ENCODE measurements at regions not wholly inside any gene's neighbourhood (a gene's known extent, or its start where the extent isn't known, plus 50 kb on each side); places are given as distances from the start of the nearest gene placed in this dataset.
"Not testable (repeated sequence)": the region's sequence is repeated elsewhere in the genome, so short reads cannot be mapped to it uniquely, and the experiment has no call there.

DNA sequence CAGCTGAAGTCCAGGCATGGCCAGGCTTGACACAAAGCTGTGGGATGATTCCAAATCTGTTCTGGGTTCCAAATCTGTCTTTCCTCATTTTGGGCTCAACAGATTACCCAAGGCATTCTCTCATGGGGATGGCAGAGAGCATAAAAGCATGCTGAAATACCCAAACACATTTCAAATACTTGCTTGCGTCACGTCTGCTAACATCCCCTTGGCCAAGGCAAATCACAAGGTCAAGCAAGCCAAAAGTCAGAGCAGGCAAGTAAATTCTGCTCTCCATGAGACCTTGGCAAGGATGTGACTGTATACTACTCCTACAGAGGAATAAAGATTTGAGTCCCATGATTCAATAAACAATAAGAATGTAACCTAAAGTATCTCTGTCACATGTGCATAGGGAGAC, 306.7 kb downstream of the EPB41L4A start:
- peak in 1 of 3 donors; percentile 17 for DNase-seq

GRCh38 chr5:112109331-112110007, 309.6 kb downstream of the EPB41L4A start:
- peak; percentile 51 to 72 (median 63) for DNase-seq

- peak; percentile 56 to 78 (median 70) for DNase-seq
Observed at GRCh38 chr5:112106878-112107277, 312.2 kb downstream of the EPB41L4A start.

GRCh38 chr5:112097768-112098167, 321.3 kb downstream of the EPB41L4A start:
- no peak for DNase-seq

- peak; percentile 24 to 36 (median 31) for DNase-seq
Observed at GRCh38 chr5:112087222-112087621, 330.2 kb upstream of the NREP start.

DNA sequence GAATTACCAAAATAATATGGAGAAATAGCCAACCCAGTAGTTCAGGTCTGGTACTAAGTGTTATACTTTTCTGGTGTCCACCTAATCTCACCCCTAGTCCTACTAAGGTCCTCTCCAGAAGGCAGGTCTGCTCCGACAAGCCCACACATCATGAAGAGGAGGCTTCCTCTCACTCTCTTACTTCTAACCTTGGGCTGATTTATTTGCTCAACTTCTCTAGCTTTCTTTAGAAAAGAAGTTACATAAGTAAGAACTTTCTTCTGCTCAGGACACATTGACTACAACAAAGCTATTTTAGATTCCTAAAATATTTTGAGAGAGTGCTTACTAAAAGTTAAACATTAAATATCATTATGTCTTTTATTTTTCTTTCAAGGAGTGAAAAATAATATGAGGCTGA, 329.7 kb upstream of the NREP start:
- DNase-seq, result no peak

- DNase-seq, result no peak
Observed at GRCh38 chr5:112084149-112084548, 327.2 kb upstream of the NREP start.

- no peak for DNase-seq
Observed at GRCh38 chr5:112083623-112084022, 326.6 kb upstream of the NREP start.

DNA sequence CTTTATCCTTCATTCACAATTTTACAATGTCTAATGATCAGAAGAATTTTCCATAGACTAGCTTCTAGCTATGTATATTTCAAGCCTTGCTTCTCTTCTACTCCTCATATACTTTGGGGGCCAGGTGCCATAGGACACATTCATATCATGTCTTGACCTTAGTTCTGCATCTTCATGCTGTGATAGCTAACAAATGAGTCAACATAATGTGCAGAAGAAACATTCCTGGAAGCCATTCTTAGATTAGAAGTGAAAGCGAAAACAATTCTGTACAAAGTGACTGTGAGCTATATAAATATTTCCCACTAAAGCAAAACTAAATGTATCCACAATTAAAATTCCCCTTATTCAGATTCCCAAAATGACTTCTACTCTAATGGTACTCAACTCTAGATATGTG, 320.2 kb upstream of the NREP start:
- DNase-seq, result peak; percentile 7 to 43 (median 12)

GRCh38 chr5:112070022-112070421, 313.0 kb upstream of the NREP start:
- DNase-seq, result no peak

DNA sequence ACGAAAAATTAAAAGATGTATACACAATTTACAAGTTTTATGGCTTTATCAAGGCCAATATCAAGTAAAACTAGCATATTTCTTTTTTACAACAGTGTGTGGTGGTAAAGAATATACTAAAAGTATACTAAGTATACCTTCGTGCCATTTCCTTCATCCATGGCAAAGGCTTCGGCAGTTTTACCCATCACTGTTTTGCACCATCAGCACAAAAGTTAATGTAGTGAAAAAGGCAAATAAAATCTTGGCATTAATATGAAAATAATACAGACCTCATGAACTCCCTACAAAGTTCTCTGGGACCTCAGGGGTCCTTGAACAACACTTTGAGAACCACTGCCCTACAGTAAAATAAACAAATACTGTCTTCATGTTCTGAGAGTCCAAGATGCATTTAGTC, 312.3 kb upstream of the NREP start:
- no peak for DNase-seq

DNA sequence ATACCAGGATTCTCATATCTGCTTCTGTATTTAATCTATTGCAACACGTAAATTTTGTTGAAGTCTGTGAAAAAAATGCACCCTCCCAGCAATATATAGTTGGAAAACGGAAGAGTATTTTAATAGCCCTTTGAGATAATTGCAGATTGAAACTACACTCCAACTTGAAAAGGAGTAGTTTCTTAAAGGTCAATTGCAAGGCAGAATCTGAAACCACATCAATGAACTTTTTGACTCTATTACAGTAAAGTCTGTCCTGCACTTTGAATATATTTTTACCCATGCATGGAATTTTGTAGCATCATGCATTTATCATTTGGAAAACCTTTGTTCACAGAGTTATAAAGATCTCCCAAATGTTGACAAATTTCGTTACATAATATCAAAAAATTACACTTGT, 311.6 kb upstream of the NREP start:
- no peak for DNase-seq

- DNase-seq, result no peak
Observed at GRCh38 chr5:112065781-112066180, 308.8 kb upstream of the NREP start.

- DNase-seq, result peak in 1 of 3 donors; percentile 1
Observed at GRCh38 chr5:112064956-112065355, 308.0 kb upstream of the NREP start.

- no peak for DNase-seq
Observed at GRCh38 chr5:112064271-112064701, 307.3 kb upstream of the NREP start.

DNA sequence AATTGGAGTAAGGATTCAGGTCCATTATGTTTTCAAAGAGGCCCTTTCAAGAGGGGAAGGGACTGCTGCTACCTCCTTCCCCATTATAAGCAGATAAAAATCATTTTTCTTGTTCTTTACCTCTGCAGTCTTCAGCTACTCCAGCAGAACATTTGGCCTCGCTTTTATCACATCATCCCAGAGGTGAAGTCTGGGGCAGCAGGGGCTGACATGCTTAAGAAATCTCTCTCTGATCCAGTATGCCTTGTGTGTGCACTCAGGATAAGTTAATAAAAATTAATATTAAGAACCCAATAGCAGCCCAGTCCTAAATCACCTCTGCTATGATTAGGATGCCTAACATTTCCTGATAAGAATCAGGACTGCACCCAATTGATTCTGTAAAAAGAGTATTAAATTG, 306.9 kb upstream of the NREP start:
- DNase-seq, result no peak

- no peak for DNase-seq
Observed at GRCh38 chr5:112063191-112063590, 306.2 kb upstream of the NREP start.

DNA sequence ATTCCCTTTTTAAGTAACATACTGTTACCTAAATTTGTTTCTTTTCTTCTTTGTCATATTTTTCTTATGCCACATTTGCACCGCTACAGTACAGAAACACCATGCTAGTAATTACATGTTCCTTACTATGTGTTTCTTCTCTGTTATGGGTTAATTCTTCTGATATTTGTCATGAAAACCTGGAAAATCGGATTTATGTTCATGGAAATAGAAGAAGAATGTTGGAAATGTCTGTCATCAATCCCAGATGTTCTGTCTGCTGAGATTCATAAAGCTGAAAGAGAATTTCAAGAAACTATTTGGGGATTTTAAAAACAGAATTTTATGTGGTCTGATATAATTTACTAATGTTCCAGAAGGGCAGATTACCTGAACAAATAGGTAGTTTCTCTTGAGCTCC, 305.2 kb upstream of the NREP start:
- DNase-seq, result no peak

- no peak for DNase-seq
Observed at GRCh38 chr5:112061666-112062065, 304.7 kb upstream of the NREP start.

GRCh38 chr5:112059579-112060135, 302.7 kb upstream of the NREP start:
- no peak for DNase-seq

GRCh38 chr5:112049738-112050137, 292.7 kb upstream of the NREP start:
- DNase-seq, result no peak

DNA sequence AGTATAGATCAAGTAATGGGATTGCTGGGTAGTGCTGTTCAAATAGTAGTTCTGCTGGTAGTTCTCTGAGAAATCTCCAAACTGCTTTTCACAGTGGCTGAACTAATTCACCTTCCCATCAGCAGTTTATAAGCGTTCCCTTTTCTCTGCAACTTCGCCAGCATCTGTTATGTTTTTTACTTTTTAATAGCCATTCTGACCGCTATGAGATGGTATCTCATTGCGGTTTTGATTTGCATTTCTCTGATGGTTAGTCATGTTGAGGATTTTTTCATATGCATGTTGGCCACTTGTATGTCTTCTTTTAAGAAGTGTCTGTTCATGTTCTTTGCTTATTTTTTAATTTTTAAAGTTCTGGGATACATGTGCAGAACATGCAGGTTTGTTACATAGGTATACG, 279.2 kb upstream of the NREP start:
- no peak for DNase-seq

GRCh38 chr5:112034421-112034979, 277.5 kb upstream of the NREP start:
- DNase-seq, result no peak

DNA sequence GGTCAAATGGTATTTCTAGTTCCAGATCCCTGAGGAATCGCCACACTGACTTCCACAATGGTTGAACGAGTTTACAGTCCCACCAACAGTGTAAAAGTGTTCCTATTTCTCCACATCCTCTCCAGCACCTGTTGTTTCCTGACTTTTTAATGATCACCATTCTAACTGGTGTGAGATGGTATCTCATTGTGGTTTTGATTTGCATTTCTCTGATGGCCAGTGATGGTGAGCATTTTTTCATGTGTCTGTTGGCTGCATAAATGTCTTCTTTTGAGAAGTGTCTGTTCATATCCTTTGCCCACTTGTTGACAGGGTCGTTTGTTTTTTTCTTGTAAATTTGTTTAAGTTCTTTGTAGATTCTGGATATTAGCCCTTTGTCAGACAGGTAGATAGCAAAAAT, 269.9 kb upstream of the NREP start:
- not testable (repeated sequence) for DNase-seq

DNA sequence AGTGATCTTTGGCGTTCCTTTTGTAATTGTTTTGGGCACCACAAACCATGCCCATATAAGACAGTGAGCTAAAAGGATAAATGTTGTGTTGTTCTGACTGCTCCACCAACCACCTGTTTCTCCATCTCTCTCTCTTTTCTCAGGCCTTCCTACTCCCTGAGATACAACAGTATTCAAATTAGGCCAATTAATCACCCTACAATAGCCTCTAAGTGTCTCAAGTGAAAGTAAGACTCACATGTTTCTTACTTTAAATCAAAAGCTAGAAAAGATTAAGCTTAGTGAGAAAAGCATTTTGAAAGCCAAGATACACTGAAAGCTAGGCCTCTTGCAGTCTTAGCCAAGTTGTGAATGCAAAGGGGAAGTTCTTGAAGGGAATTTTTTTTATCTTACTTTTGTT, 268.8 kb upstream of the NREP start:
- no peak for DNase-seq
